ENCODE measurements at regions not wholly inside any gene's neighbourhood (a gene's known extent, or its start where the extent isn't known, plus 50 kb on each side); places are given as distances from the start of the nearest gene placed in this dataset.

- TF ChIP-seq, protein P1, sequence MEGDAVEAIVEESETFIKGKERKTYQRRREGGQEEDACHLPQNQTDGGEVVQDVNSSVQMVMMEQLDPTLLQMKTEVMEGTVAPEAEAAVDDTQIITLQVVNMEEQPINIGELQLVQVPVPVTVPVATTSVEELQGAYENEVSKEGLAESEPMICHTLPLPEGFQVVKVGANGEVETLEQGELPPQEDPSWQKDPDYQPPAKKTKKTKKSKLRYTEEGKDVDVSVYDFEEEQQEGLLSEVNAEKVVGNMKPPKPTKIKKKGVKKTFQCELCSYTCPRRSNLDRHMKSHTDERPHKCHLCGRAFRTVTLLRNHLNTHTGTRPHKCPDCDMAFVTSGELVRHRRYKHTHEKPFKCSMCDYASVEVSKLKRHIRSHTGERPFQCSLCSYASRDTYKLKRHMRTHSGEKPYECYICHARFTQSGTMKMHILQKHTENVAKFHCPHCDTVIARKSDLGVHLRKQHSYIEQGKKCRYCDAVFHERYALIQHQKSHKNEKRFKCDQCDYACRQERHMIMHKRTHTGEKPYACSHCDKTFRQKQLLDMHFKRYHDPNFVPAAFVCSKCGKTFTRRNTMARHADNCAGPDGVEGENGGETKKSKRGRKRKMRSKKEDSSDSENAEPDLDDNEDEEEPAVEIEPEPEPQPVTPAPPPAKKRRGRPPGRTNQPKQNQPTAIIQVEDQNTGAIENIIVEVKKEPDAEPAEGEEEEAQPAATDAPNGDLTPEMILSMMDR (IDR thresholded peaks at IDR 0.05; ENCODE audit: low read depth, low read length) = no peak
- H3K4me3 ChIP-seq (replicated peaks in 1 of 2; ENCODE audit: low read depth in 2 of 2, low read length in 2 of 2) = no peak overlapping the region
- DNase-seq (ENCODE audit: low read depth in 2 of 2) = peak; percentile 90 to 98
Measured at GRCh38 chr1:67570486-67571143, 114.4 kb upstream of the GADD45A start.

DNA sequence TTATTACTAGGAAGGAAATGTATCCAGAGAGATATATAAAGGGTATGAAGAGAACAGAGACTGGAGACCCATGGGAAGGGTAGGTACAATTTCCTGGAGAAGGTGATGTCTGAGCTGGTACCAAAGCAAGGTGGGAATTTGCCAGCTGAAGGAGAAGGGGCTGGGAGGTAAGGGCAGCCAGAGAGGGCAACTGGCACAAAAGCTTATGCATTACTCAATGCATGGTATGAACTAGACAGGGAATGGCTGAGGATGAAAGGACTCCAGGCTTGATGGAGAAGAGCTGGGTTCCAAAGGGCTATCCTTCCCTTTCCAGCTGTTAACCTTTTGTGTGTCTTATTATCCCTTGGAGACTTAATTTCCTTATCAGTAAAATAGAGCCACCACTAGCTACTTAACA is 113.6 kb upstream of the GADD45A start:
- TF ChIP-seq, protein P1 (IDR thresholded peaks at IDR 0.05; ENCODE audit: low read depth, low read length) = no peak
- H3K4me3 ChIP-seq (replicated peaks in 1 of 2; ENCODE audit: low read depth in 2 of 2, low read length in 2 of 2) = no peak overlapping the region
- DNase-seq (ENCODE audit: low read depth in 2 of 2) = no peak

DNA sequence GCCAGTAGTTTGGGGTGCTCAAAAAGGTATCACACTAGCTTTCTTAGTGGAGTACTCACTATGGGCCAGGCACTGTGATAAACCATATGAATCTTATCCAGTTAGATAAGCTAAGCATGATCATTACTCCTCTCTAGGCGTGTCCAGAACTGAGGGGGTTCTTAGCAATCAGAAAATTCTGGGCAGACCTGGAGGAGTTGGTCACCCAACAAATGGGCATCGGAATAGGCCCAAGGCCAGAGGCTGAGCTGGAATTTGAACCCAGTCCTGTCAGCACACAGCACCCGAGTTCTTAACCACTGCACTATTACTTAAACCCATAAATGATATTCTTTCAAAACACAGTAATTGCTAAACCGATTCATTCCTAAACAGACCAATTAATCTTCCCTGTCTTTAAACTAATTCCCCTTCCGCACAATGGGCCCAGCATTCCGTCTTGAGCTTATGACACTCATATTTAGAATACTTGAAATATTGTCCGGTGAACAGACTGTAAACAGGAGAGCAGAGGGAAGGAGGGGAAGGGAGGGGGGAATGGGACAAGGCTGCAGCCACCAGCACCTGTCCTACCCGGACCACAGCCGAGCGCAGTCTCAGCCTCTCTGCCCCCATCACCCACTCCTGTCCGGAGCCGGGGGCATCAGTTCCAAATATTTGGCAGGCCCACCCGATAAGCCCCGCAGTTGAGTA is 113.0 kb upstream of the GADD45A start:
- no peak overlapping the region for H3K4me3 ChIP-seq (replicated peaks in 1 of 2; ENCODE audit: low read depth in 2 of 2, low read length in 2 of 2)
- TF ChIP-seq, protein P1 (IDR thresholded peaks at IDR 0.05; ENCODE audit: low read depth, low read length) = no peak
- DNase-seq (ENCODE audit: low read depth in 2 of 2) = no peak

DNA sequence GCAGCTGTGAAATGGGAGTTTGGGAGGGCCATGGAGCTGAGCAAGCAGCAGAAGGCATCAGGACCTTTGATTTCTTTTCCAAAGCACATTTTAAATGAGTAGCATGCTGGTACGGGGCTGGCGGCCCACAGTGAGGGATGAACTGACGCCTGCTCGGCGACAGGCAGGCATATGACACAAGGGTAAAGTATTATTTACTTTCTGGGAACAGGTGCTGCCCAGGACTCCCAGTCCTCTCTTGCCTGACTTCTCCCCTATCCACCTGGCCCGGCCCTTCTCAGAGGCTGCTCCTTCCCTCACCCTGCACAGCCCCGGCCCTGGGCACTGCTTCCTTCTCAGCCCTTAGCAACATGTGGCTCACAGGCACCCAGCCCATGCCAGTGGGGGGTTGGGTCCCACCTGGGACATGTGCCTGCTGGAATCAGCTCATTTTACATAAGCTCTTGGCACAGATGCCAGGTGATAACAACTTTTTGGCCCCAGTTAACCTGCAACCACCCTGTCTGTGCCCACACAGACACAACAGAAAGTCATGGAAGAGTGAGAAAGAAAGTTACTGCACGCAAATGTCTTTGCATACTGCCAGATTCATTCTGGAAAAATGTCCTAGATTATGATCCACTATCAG is 112.3 kb upstream of the GADD45A start:
- TF ChIP-seq, protein P1 (IDR thresholded peaks at IDR 0.05; ENCODE audit: low read depth, low read length) = no peak
- no peak for DNase-seq (ENCODE audit: low read depth in 2 of 2)
- no peak overlapping the region for H3K4me3 ChIP-seq (replicated peaks in 1 of 2; ENCODE audit: low read depth in 2 of 2, low read length in 2 of 2)

GRCh38 chr1:67573311-67573872 is 111.6 kb upstream of the GADD45A start:
- no peak for DNase-seq (ENCODE audit: low read depth in 2 of 2)
- no peak overlapping the region for H3K4me3 ChIP-seq (replicated peaks in 1 of 2; ENCODE audit: low read depth in 2 of 2, low read length in 2 of 2)
- TF ChIP-seq, protein P1 (IDR thresholded peaks at IDR 0.05; ENCODE audit: low read depth, low read length) = no peak

DNA sequence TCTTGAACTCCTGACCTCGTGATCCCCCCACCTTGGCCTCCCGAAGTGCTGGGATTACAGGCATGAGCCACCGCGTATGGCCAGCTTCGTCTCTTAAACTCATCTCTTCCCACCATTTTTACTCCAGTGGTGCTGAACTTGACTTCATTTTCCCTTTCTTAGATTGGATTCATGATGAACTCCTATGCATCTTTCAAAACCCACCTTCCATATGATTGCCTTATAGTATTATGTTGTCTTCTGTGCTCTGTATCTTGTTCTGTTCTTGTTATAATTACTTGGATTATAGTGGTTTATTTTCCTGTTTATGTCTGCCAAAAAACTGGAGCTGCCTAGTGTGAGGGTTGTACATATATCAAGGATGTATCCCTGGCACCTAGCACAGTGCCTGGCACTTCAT is 110.8 kb upstream of the GADD45A start:
- TF ChIP-seq, protein P1 (IDR thresholded peaks at IDR 0.05; ENCODE audit: low read depth, low read length) = no peak
- DNase-seq (ENCODE audit: low read depth in 2 of 2) = no peak
- H3K4me3 ChIP-seq (replicated peaks in 1 of 2; ENCODE audit: low read depth in 2 of 2, low read length in 2 of 2) = no peak overlapping the region

Data from cardiac fibroblast (primary cell).